ENCODE measurements at regions not wholly inside any gene's neighbourhood (a gene's known extent, or its start where the extent isn't known, plus 50 kb on each side); places are given as distances from the start of the nearest gene placed in this dataset.
"Not testable (repeated sequence)": the region's sequence is repeated elsewhere in the genome, so short reads cannot be mapped to it uniquely, and the experiment has no call there.

- H3K36me3 Mint-ChIP-seq (ENCODE audit: insufficient read depth): no peaks in the 10 kb centered on the region
- H3K27me3 Mint-ChIP-seq: peaks cover 0 to 6% of the 10 kb centered on the region in 2 donors
- ATAC-seq (replicated peaks) (no peak), DNase-seq (no peak)
- no peak overlapping the region for H3K27ac Mint-ChIP-seq
- H3K4me3 Mint-ChIP-seq: no peak overlapping the region
- H3K9me3 Mint-ChIP-seq: no peaks in the 10 kb centered on the region
- no peaks in the 10 kb centered on the region for H3K4me1 Mint-ChIP-seq (ENCODE audit: low read depth in 2 of 2)
Measured at GRCh38 chr10:129210876-129211275, 256.2 kb upstream of the MGMT start.

- Mint-ChIP-seq H3K4me1 (ENCODE audit: low read depth in 2 of 2) (no peaks in the 10 kb centered on the region), H3K27ac (no peak overlapping the region), H3K36me3 (ENCODE audit: insufficient read depth) (no peaks in the 10 kb centered on the region), H3K4me3 (no peak overlapping the region), H3K9me3 (no peaks in the 10 kb centered on the region), H3K27me3 (peaks cover 0 to 6% of the 10 kb centered on the region in 2 donors)
- DNase-seq (no peak), ATAC-seq (replicated peaks) (no peak)
Measured at GRCh38 chr10:129213256-129213655, 253.8 kb upstream of the MGMT start.

GRCh38 chr10:129213996-129214395, 253.0 kb upstream of the MGMT start:
- not testable (repeated sequence) for H3K27ac Mint-ChIP-seq

GRCh38 chr10:129219364-129219763, 247.7 kb upstream of the MGMT start:
- no peaks in the 10 kb centered on the region for H3K36me3 Mint-ChIP-seq (ENCODE audit: insufficient read depth)
- H3K27me3 Mint-ChIP-seq: peaks cover 0 to 6% of the 10 kb centered on the region in 2 donors
- no peaks in the 10 kb centered on the region for H3K4me1 Mint-ChIP-seq (ENCODE audit: low read depth in 2 of 2)
- ATAC-seq (replicated peaks) (no peak), DNase-seq (no peak)
- no peak overlapping the region for H3K27ac Mint-ChIP-seq
- no peak overlapping the region for H3K4me3 Mint-ChIP-seq
- peaks cover 2 to 11% of the 10 kb centered on the region in 2 donors for H3K9me3 Mint-ChIP-seq

More at GRCh38 chr10:129213996-129214395, 253.0 kb upstream of the MGMT start:
- H3K36me3 Mint-ChIP-seq (ENCODE audit: insufficient read depth); H3K4me1 Mint-ChIP-seq (ENCODE audit: low read depth in 2 of 2); H3K4me3 Mint-ChIP-seq; ATAC-seq (replicated peaks); DNase-seq; H3K27me3 Mint-ChIP-seq; H3K9me3 Mint-ChIP-seq: not testable (repeated sequence)

- no peak for DNase-seq
- H3K4me3 Mint-ChIP-seq: no peak overlapping the region
- ATAC-seq (replicated peaks): no peak
- no peak overlapping the region for H3K27ac Mint-ChIP-seq
- no peaks in the 10 kb centered on the region for H3K4me1 Mint-ChIP-seq (ENCODE audit: low read depth in 2 of 2)
- peaks cover 2 to 11% of the 10 kb centered on the region in 2 donors for H3K9me3 Mint-ChIP-seq
- no peaks in the 10 kb centered on the region for H3K27me3 Mint-ChIP-seq
- H3K36me3 Mint-ChIP-seq (ENCODE audit: insufficient read depth): no peaks in the 10 kb centered on the region
Measured at GRCh38 chr10:129222436-129222835, 244.6 kb upstream of the MGMT start.

- ATAC-seq (replicated peaks): no peak
- Mint-ChIP-seq H3K4me1 (ENCODE audit: low read depth in 2 of 2) (no peaks in the 10 kb centered on the region), H3K36me3 (ENCODE audit: insufficient read depth) (no peaks in the 10 kb centered on the region), H3K27me3 (no peaks in the 10 kb centered on the region), H3K9me3 (peaks cover 2 to 11% of the 10 kb centered on the region in 2 donors), H3K4me3 (no peak overlapping the region), H3K27ac (no peak overlapping the region)
- DNase-seq: no peak
Measured at GRCh38 chr10:129223363-129223762, 243.7 kb upstream of the MGMT start.

GRCh38 chr10:129224065-129224464, 243.0 kb upstream of the MGMT start:
- H3K27ac Mint-ChIP-seq: no peak overlapping the region
- no peaks in the 10 kb centered on the region for H3K4me1 Mint-ChIP-seq (ENCODE audit: low read depth in 2 of 2)
- H3K9me3 Mint-ChIP-seq: peaks cover 2 to 11% of the 10 kb centered on the region in 2 donors
- no peak overlapping the region for H3K4me3 Mint-ChIP-seq
- H3K27me3 Mint-ChIP-seq: no peaks in the 10 kb centered on the region
- DNase-seq (no peak), ATAC-seq (replicated peaks) (no peak)
- no peaks in the 10 kb centered on the region for H3K36me3 Mint-ChIP-seq (ENCODE audit: insufficient read depth)

- Mint-ChIP-seq H3K4me3 (no peak overlapping the region), H3K36me3 (ENCODE audit: insufficient read depth) (no peaks in the 10 kb centered on the region), H3K4me1 (ENCODE audit: low read depth in 2 of 2) (no peaks in the 10 kb centered on the region), H3K27ac (no peak overlapping the region), H3K9me3 (no peaks in the 10 kb centered on the region), H3K27me3 (no peaks in the 10 kb centered on the region)
- no peak for DNase-seq
- no peak for ATAC-seq (replicated peaks)
Measured at GRCh38 chr10:129231821-129232220, 235.2 kb upstream of the MGMT start.

GRCh38 chr10:129233351-129234148, 233.5 kb upstream of the MGMT start:
- Mint-ChIP-seq H3K27ac (peak overlapping the region; percentile 32 to 54), H3K4me1 (ENCODE audit: low read depth in 2 of 2) (no peaks in the 10 kb centered on the region), H3K9me3 (no peaks in the 10 kb centered on the region), H3K4me3 (peak overlapping the region; percentile 59 to 62), H3K36me3 (ENCODE audit: insufficient read depth) (no peaks in the 10 kb centered on the region), H3K27me3 (no peaks in the 10 kb centered on the region)
- no peak for ATAC-seq (replicated peaks)
- DNase-seq: no peak

GRCh38 chr10:129236274-129236691, 230.8 kb upstream of the MGMT start:
- no peak overlapping the region for H3K4me3 Mint-ChIP-seq

GRCh38 chr10:129241461-129241860, 225.6 kb upstream of the MGMT start:
- Mint-ChIP-seq H3K4me3 (no peak overlapping the region), H3K4me1 (ENCODE audit: low read depth in 2 of 2) (no peaks in the 10 kb centered on the region), H3K27me3 (peaks cover 0 to 8% of the 10 kb centered on the region in 2 donors), H3K27ac (no peak overlapping the region), H3K9me3 (no peaks in the 10 kb centered on the region), H3K36me3 (ENCODE audit: insufficient read depth) (no peaks in the 10 kb centered on the region)
- DNase-seq (no peak), ATAC-seq (replicated peaks) (no peak)

More at GRCh38 chr10:129236274-129236691, 230.8 kb upstream of the MGMT start:
- no peak for DNase-seq
- Mint-ChIP-seq H3K27me3 (no peaks in the 10 kb centered on the region), H3K9me3 (no peaks in the 10 kb centered on the region), H3K4me1 (ENCODE audit: low read depth in 2 of 2) (no peaks in the 10 kb centered on the region), H3K27ac (no peak overlapping the region), H3K36me3 (ENCODE audit: insufficient read depth) (no peaks in the 10 kb centered on the region)
- ATAC-seq (replicated peaks): no peak

- Mint-ChIP-seq H3K27me3 (peaks cover 0 to 8% of the 10 kb centered on the region in 2 donors), H3K36me3 (ENCODE audit: insufficient read depth) (no peaks in the 10 kb centered on the region), H3K4me1 (ENCODE audit: low read depth in 2 of 2) (no peaks in the 10 kb centered on the region), H3K27ac (no peak overlapping the region), H3K9me3 (no peaks in the 10 kb centered on the region), H3K4me3 (no peak overlapping the region)
- DNase-seq (no peak), ATAC-seq (replicated peaks) (no peak)
Measured at GRCh38 chr10:129244298-129244697, 222.7 kb upstream of the MGMT start.

GRCh38 chr10:129244757-129245156, 222.3 kb upstream of the MGMT start:
- H3K27ac Mint-ChIP-seq: no peak overlapping the region
- H3K36me3 Mint-ChIP-seq (ENCODE audit: insufficient read depth): no peaks in the 10 kb centered on the region
- DNase-seq (no peak), ATAC-seq (replicated peaks) (no peak)
- no peaks in the 10 kb centered on the region for H3K9me3 Mint-ChIP-seq
- peaks cover 0 to 8% of the 10 kb centered on the region in 2 donors for H3K27me3 Mint-ChIP-seq
- no peak overlapping the region for H3K4me3 Mint-ChIP-seq
- no peaks in the 10 kb centered on the region for H3K4me1 Mint-ChIP-seq (ENCODE audit: low read depth in 2 of 2)

GRCh38 chr10:129253161-129253864, 213.7 kb upstream of the MGMT start:
- no peaks in the 10 kb centered on the region for H3K4me1 Mint-ChIP-seq (ENCODE audit: low read depth in 2 of 2)
- no peaks in the 10 kb centered on the region for H3K36me3 Mint-ChIP-seq (ENCODE audit: insufficient read depth)
- peaks cover 5 to 23% of the 10 kb centered on the region in 2 donors for H3K27me3 Mint-ChIP-seq
- H3K9me3 Mint-ChIP-seq: peaks cover 0 to 12% of the 10 kb centered on the region in 2 donors
- DNase-seq: no peak
- no peak for ATAC-seq (replicated peaks)
- no peak overlapping the region for H3K27ac Mint-ChIP-seq
- H3K4me3 Mint-ChIP-seq: no peak overlapping the region

Data from effector memory CD8-positive, alpha-beta T cell (primary cell).